HT-29 (cell line): ENCODE measurements at regions not wholly inside any gene's neighbourhood (a gene's known extent, or its start where the extent isn't known, plus 50 kb on each side); places are given as distances from the start of the nearest gene placed in this dataset. TPM values are rescaled to one million over a fixed set of nuclear protein-coding genes. Genes with fewer than 3 reads are reported as not detected.

Experiments
- DNase-seq: peaks from one replicate; pipeline ENCODE4 v3.0.0-alpha.2; 2015; ENCODE audit warnings: low spot score
- small RNA-seq: library from RNA; depleted of rRNA; stranded (forward); fragments of <200 nt; gene quantifications from one replicate; pipeline ENCODE3, GENCODE V24; 2014

DNA sequence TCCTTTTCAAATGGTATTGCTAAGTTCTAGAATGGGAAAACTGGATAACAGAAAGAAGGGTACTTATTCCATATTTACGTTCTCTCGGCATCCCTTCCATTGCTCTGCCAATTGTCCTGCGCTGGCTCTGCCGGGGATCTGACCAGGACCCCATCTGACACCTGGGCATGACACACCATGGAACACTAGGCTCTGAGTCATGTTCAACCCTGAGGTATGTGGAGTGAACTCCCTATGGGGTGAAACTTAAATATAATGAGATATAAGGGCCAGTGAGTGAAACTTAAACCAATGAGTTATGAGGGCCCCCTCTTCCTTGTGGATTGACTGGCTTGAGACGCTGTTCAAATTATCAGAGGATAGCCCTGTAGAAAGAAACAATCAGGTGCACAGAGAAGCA, 55.1 kb upstream of the ZEB1 start:
- no peak for DNase-seq

DNA sequence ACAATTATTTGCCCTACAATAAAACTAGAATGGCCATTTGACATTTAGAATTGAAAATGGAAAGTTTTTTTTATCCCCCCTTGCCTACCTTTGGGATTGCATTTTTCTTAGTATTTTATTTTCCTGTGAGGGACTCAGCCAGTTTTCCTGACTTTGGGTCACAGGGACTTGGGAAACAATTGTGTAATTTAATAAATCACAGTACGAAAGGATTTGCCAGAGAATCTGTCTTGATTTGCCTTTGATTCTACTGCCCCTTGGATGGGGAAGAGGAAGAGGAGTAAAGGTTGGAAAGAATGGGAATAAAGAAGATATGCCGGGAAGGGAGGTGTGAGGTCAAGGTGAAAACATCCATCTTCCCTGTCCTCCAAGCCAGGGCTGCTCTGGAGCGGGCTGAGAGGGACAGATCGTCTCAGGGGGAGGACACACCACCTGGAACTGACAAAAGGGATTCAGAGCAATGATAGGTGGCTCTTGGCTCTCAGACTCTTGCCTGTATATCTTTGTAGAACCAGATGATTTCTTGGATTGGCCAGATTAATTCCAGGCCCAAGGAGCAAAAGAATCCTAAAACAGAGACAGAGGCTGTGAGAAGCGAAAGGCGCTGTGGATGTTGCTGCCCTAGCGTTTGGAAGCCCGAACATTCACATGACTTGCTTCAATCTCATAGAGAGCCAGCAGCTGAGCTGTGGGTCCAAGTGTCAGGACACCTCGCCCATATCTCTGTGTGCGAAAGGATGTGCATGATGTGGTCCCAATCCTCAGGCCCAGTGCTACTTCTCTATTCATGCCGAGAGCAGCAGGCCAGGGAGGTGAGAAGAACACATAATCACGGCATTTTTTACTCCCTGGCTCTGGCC, 50.3 kb upstream of the ZEB1 start:
- no peak for DNase-seq

Small RNA genes lying in the stretch of these regions (small RNA-seq; reads per million reads assigned to genes)
- not detected for gene RNA5SP309
